GM19043 (cell line): ENCODE measurements at regions not wholly inside any gene's neighbourhood (a gene's known extent, or its start where the extent isn't known, plus 50 kb on each side); places are given as distances from the start of the nearest gene placed in this dataset.

Source experiments
- ATAC-seq: cut with Tn5 transposase; IDR thresholded peaks from one replicate; pipeline ENCODE4 v1.9.1; 2021; ENCODE audit warnings: low read depth; ENCODE audit not compliant: unreplicated experiment

DNA sequence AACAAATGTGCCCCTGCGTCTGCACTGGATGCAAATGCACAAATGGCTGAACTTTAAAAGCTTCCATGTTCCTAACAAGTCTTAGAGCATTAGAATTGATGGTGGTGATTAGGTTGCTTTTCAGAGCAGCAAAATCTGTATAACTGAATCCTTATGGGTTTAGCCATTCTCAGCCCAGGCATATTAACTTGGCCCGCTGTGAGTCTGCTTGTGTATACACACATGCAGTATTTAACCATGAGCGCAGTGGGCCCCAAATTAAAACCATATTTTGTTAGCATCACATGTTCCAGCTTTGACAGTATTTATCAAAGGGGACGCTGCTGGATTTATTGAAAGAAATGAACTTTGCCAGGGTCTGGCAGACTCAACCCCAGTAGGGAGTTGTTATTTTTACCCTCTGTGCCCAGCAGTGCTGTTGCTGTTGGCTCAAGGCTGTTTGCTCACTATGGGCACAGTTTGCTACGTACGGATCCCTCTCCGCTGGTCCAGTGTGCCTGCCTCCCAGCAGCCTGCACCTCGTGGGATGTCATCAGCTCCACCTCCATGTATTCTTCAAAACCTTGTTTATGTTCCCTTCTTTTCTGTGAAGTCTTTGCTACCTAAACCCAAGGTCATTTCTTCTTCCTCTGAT lies 144.7 kb downstream of the QRSL1 start:
- no peak for ATAC-seq

DNA sequence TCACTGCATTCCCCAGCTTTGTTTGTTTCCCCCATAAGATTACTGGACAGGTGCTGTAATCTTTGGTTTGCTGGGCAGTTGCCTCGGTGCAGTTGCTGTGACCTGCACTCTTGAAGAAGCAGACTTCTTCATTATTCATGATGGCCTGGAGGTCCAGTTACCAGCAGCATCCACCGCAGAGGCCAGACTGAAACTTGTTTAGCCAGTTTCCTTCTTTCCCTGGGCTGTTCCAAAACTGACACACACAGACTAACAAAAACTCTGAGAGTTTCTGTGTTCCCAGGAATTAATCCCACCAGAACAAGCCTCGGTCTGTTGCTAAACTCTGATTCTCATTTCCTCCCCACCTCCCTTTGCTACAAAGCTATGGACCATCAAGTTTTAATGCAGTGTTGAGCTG lies 144.1 kb downstream of the QRSL1 start:
- no peak for ATAC-seq

GRCh38 chr6:106772270-106773142 lies 143.1 kb downstream of the QRSL1 start:
- ATAC-seq: no peak

DNA sequence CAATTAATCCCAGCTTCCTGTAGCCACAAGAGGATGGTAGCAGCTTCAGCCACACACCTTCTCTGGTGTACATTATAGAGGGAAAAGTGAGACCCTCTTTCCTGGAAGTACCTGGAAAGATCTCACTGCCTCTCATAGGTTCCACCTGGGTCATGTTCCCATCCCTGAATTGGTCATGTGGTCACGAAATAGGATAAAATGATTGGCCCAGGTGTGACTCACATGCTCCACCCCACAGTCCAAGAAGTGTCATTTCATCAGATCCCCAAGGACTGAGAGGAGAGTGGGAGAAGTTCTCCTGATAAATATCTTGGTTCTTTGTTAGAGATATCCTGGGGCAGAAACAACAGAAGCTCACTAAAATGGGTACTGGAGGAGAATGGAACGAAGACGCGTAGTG lies 142.4 kb downstream of the QRSL1 start:
- no peak for ATAC-seq

DNA sequence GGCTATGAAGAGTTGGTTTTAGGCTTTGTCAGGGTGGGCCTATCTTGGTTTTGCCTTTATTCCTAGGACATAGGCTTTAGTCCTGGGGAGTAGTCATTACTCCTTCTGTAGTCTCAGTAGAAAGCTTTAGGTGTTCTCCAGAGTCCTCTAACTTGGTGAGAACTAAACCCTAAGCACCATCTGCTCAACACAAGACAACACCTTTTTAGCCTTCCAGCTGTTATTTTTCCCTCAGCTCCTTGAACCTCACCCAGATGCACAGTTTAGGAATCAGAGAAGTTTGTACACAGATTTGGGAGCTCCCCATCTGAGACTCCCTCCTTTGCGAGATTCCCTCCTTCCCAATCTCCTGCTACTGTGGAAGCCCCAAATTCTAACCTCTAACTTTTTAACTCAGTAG lies 141.3 kb downstream of the QRSL1 start:
- no peak for ATAC-seq

DNA sequence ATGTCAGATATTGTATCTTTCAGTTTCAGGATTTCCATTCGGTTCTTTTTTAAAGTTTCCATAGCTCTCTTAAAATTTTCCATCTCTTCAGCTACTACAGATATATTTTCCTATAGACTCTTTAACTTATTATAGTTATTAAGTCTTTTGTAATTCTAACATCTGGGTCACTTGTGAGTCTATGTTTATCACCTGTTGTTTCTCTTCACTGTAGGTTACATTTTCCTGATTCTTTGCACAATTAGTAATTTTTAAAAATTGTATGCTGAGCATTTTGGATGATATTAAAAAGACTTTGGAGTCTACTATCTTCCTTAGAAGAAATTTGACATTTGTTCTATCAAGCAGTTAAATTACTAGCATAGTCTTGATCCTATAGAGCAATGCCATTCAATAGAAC lies 140.7 kb downstream of the QRSL1 start:
- ATAC-seq: no peak

- no peak for ATAC-seq
Measured at GRCh38 chr6:106767271-106767670, 137.9 kb downstream of the QRSL1 start.

DNA sequence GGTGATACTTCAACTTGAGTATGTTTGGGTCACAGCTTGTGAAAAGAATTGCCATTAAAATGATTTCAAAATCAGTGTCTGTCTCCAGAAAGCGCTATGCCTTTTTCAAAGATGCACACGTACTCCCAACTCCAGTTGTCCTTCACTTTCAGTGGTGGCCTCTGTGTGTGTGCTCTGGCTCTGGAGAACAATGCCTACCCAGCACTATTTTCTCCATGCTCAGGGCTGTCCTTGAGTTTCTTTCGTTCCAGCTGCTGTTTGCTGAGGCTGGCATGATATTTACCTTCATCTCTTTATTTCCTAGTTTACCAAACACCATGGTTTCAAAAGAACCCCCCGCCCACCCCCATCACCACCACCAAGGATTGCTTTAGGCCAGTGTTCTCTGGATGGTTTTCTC lies 136.8 kb downstream of the QRSL1 start:
- no peak for ATAC-seq

- ATAC-seq: no peak
Measured at GRCh38 chr6:106765496-106765895, 136.1 kb downstream of the QRSL1 start.

GRCh38 chr6:106764353-106764980 lies 135.1 kb downstream of the QRSL1 start:
- no peak for ATAC-seq

DNA sequence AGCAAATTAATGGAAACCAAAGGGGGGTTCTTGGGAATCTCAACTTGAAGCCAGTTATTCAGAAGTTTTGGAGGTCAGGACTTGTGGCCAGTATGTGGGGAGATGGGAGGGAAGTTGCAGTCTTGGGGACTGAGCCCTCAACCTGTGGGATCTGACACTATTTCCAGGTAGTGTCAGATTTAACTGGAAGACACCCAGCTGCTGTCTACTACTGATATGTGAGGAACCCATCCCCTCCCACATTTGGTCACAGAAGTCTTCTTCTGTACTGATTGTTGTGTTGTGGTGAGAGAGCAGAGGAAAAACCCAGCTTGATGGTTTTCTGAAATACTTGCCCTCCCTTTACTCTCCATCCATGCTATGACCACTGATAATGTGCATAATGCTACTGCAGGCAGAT lies 134.0 kb downstream of the QRSL1 start:
- no peak for ATAC-seq

GRCh38 chr6:106761160-106761559 lies 131.8 kb downstream of the QRSL1 start:
- ATAC-seq: no peak

GRCh38 chr6:106759112-106759511 lies 129.7 kb downstream of the QRSL1 start:
- no peak for ATAC-seq

DNA sequence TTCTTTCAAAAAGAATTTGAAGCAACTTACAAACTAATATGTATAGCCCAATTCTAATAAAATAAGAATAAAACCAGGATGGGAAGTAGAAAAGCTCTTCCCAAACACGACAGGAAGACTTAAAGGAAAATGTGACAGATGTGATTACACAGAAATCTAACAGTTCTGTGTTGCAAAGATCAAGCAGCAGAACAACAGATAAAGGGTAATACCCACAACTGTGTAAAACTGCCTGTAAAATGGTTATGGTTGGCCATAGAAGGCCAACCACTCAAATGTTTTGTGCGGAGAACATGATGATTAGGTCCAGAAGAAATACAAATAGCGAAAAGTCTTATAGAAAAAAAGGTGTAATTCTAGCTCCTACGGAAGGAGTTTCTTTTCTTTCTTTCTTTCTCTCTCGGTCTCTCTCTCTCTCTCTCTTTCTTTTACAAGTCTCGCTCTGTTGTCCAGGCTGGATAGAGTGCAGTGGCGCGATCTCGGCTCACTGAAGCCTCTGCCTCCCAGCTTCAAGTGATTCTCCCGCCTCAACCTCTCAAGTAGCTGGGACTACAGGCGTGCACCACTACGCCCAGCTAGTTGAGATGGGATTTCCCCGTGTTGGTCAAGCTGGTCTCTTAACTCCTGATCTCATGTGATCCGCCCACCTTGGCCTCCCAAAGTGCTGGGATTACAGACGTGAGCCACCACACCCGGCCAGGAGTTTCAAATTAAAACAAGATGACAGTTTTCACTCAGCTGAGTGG lies 128.5 kb downstream of the QRSL1 start:
- no peak for ATAC-seq

- ATAC-seq: no peak
Measured at GRCh38 chr6:106757267-106757666, 127.9 kb downstream of the QRSL1 start.

DNA sequence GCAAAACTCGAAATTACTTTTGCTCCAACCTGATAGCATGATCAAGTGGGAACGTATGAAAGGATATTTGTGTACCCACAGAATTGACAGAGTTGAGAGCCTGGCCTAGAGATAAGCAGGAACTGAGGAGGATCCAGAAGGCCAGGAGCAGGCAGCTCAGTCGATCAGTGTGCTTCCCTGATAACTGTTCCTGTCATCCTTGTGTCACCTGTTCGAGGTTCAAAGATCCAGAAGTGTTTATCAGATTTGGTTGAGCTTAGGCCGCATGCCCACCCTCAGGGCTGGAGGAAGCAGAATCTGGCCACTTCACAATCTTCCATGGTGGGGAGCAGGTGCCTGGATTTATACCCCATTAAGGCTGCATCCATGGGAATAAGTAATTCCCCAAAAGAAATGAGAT lies 124.8 kb downstream of the QRSL1 start:
- ATAC-seq: no peak

GRCh38 chr6:106752641-106753040 lies 123.3 kb downstream of the QRSL1 start:
- no peak for ATAC-seq

DNA sequence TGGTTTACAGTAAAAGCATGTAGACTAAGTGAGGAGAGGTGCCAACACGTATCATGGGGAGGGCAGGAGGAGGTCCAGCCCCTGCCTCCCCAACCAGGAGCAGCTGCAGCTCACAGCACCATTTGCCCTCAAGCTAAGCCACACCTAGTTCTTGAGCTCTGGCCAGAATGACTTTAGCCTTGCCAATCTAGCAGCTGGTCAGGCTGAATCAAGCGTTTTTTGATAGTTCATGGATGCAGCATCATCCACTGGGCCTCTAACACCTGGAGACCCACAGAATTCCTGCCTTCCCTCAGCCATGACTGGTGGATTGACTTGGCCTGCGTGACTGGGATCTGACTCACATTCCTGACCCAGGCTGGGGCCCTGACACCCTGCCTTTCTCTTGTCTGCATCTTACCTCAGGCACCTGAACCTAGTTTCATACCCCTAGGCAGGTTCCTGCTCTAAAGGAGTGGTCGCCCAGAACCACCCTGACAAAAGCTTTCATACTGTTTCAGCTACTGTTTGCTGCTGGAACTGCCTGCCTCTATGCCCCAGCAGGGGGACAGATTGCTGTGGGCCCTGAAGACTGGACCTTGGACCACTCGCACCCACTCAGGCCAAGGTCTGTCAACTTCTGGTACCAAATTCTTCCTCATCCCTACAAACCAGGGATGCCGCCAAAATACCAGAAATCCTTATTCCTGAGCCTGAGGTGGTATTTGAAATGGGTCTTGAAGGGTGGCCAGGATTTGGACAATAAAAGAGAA lies 122.3 kb downstream of the QRSL1 start:
- ATAC-seq: no peak

DNA sequence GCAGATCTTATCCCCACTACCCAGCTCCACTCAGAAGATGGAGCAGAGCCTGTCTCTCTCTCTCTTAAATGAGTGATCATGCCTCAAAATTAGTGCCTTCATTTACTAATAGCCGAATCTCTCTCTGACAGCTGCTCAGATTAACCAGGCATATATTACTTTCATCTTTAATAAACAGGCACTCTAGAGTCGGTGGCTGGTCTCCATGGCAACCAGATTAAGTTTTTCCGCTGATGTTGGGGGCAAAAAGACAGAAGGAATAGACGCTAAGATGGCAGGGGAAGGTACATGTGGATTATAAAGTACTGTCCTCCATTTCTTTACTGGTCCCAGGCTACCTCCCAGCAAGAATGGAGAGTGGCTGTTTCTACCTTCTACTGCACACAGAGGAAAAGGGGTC lies 121.6 kb downstream of the QRSL1 start:
- no peak for ATAC-seq

DNA sequence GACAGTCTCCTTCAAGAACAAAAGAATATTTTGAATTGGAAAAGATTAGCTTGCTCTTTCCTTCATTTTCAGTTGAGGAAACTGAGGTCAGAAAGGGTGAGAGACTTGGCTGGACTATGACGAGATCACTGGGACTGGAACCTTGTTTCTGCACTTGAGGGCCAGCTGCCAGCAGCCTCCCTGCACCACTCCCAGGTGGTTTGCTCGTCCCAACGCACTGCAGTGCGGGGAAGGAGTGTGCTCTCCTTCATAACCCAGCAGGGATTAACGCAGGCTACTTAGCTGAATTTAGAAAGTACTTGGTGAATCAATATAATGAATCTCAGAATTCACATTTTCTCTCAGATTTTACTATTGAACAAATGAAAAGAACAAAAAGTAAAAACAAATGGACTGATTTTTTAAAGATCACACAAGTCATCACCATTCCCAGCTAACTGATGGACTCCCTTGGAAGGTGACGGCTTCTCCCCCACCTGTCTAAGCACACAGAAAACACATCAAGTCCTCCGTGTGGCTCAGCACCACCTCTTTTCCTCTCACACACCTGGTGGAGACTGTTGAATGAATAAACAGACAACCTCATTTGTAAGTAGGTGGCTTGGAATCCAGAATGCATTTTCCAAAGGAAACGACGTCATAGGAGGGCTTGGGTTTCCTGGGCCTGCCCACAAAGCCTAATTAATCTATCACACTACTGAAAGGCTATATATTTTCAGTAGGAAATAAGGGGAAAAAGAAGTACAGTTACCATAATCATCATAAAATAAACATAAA lies 121.0 kb downstream of the QRSL1 start:
- no peak for ATAC-seq
